H54 (cell line): ENCODE measurements at regions not wholly inside any gene's neighbourhood (a gene's known extent, or its start where the extent isn't known, plus 50 kb on each side); places are given as distances from the start of the nearest gene placed in this dataset.

Experiments
- DNase-seq: peaks from one replicate; pipeline ENCODE4 v3.0.0; 2011; ENCODE audit warnings: low spot score, mixed read lengths; ENCODE audit not compliant: insufficient read length
- FAIRE-seq: peaks from 3 replicates; lab custom pipeline; 2011; peaks lifted over from hg19 to GRCh38; lab: Jason Lieb, UNC
- POLR2A ChIP-seq: IDR thresholded peaks from 2 replicates; pipeline ENCODE4 v1.6.1; 2011; ENCODE audit warnings: low read depth, mild to moderate bottlenecking, low read length

- DNase-seq: no peak
- no peak for FAIRE-seq
- no peak for TF ChIP-seq POLR2A
Observed at GRCh38 chr11:45543808-45544422, 121.5 kb downstream of the CHST1 start.

GRCh38 chr11:45543081-45543480, 122.3 kb downstream of the CHST1 start:
- DNase-seq (no peak), FAIRE-seq (no peak)
- TF ChIP-seq POLR2A: no peak

GRCh38 chr11:45541693-45542434, 123.6 kb downstream of the CHST1 start:
- no peak for TF ChIP-seq POLR2A
- DNase-seq (no peak), FAIRE-seq (no peak)

GRCh38 chr11:45538939-45539338, 126.5 kb downstream of the CHST1 start:
- FAIRE-seq (no peak), DNase-seq (no peak)
- no peak for TF ChIP-seq POLR2A

- no peak for FAIRE-seq
- DNase-seq: no peak
- no peak for TF ChIP-seq POLR2A
Observed at GRCh38 chr11:45538363-45538762, 127.1 kb downstream of the CHST1 start.

GRCh38 chr11:45537614-45538013, 127.8 kb downstream of the CHST1 start:
- DNase-seq (no peak), FAIRE-seq (no peak)
- no peak for TF ChIP-seq POLR2A

- DNase-seq (no peak), FAIRE-seq (no peak)
- no peak for TF ChIP-seq POLR2A
Observed at GRCh38 chr11:45535033-45535432, 130.4 kb downstream of the CHST1 start.

GRCh38 chr11:45534132-45534531, 131.3 kb downstream of the CHST1 start:
- no peak for TF ChIP-seq POLR2A
- DNase-seq: no peak
- no peak for FAIRE-seq

GRCh38 chr11:45532546-45532945, 132.9 kb downstream of the CHST1 start:
- TF ChIP-seq POLR2A: no peak
- DNase-seq (no peak), FAIRE-seq (no peak)

- DNase-seq: no peak
- TF ChIP-seq POLR2A: no peak
- no peak for FAIRE-seq
Observed at GRCh38 chr11:45530776-45531175, 134.6 kb downstream of the CHST1 start.

GRCh38 chr11:45530111-45530510, 135.3 kb downstream of the CHST1 start:
- no peak for TF ChIP-seq POLR2A
- no peak for FAIRE-seq
- DNase-seq: no peak

- FAIRE-seq (no peak), DNase-seq (no peak)
Observed at GRCh38 chr11:45528435-45528834, 137.0 kb downstream of the CHST1 start.

GRCh38 chr11:45527898-45528297, 137.5 kb downstream of the CHST1 start:
- DNase-seq: no peak
- TF ChIP-seq POLR2A: no peak
- FAIRE-seq: no peak

More at GRCh38 chr11:45528435-45528834, 137.0 kb downstream of the CHST1 start:
- TF ChIP-seq POLR2A: no peak

GRCh38 chr11:45525393-45525792, 140.0 kb downstream of the CHST1 start:
- DNase-seq: no peak

GRCh38 chr11:45523760-45524159, 141.7 kb downstream of the CHST1 start:
- DNase-seq (no peak), FAIRE-seq (no peak)

More at GRCh38 chr11:45525393-45525792, 140.0 kb downstream of the CHST1 start:
- FAIRE-seq: no peak
- no peak for TF ChIP-seq POLR2A

More at GRCh38 chr11:45523760-45524159, 141.7 kb downstream of the CHST1 start:
- TF ChIP-seq POLR2A: no peak
